HG03565 (cell line): ENCODE measurements at regions not wholly inside any gene's neighbourhood (a gene's known extent, or its start where the extent isn't known, plus 50 kb on each side); places are given as distances from the start of the nearest gene placed in this dataset.

Experiments
- ATAC-seq: cut with Tn5 transposase; IDR thresholded peaks from one replicate; pipeline ENCODE4 v1.9.1; 2021; ENCODE audit warnings: mild to moderate bottlenecking, moderate library complexity; ENCODE audit not compliant: unreplicated experiment

DNA sequence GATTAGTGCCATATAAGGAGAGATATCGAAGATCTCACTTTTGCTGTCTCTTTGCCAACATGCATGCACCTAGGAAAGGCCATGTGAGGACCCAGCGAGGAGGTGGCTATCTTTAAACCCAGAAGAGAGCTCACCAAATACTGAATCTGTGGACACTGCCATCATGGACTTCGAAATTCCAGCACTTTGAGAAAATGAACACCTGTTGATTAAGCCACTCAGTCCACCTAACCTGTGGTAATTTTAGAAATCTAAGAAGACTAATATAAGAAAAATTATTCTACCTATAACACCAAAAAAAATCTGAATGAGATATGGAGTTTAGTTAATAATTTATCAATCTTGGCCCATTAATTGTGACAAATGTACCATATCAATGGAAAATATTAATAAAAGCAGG lies 193.6 kb upstream of the CARD18 start:
- no peak for ATAC-seq

DNA sequence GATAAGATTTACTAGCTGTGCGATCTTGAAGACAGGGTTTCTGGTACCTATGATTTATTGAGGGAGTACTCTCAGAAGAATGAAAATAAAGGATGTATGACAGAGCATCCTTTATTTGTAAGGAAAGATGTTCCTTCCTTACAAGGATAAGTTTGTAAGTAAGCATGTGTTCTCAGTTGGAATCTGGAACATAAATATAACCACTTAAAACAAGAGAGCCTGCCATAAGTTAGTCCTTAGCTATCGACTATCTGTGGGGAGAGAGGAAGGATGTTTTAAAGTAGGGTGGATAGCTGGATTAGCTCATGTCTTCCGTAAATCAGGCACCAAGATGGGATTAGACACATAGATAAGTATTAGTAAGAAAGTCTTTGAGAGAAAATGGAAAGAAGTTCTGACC lies 192.6 kb upstream of the CARD18 start:
- ATAC-seq, result no peak

DNA sequence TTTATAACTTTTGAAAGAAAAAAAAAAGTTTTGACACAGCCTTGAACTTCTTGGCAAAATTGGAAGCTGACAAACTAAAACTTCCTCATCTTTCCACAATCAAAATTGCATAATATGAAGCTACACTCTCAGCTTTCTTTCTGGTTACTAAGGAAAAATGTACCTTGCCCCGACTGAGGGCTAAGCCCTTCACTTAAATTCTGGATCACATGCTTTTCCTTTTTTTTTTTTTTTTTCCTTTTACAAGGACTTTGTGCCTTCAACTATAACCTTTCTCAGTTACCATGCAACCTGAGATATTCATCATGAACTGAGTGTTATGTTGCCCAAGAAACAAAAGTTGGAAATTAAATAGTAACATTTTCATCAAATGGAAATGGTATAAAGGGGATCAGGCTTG lies 188.5 kb upstream of the CARD18 start:
- ATAC-seq, result no peak

DNA sequence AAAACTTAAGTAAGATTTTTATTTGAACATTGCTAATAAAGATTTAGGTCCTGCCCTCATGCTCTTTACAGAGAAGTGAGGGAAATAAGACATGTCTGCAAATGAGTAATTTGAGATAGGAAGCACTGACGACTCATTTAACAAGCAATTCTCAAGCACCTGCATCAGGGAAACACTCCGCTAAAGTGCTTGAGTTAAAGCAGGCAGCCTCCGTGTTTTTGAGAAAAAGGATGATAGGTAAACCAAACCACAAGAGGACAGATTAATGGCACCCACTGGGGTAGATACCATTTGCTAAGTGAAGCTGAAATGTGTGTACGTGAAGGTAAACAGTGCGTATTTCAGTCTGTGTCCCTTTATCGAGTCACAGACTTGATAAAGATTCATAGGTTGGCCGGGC lies 184.6 kb upstream of the CARD18 start:
- ATAC-seq, result no peak

DNA sequence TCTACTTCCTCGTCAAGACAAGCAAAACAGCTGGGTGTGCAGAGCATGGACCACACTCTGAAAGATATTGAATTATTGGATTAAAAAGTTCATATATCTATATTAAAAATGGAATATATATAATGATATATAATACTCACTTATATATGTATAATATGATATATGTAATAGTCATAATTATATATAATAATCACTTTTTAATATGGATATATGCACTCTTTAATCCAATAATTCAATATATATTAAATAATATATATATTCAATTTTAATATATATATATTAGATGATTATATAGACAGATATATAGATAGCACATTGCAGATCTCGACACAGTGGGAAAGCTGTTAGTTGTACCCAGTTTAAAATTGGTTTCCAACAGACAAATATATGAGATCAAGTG lies 182.1 kb upstream of the CARD18 start:
- no peak for ATAC-seq

DNA sequence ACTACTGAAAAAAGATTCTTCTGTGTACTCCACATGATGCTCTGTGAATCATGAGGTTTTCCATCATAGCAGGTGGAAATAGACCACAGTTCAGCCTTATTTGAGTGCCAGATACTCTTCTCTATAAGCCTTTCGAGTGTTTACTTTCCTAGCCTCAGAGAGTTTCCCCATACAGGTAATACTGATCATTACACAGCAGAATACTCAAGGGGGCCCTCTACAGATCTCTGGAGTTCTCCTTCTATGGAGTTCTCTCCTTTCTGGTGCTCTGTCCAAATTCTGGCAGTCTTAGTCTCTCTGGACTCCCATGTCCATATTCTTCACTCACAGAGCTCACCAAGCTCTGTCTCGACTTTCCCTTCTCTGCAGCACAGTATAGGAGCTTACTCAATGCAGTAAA lies 175.7 kb upstream of the CARD18 start:
- ATAC-seq, result no peak

DNA sequence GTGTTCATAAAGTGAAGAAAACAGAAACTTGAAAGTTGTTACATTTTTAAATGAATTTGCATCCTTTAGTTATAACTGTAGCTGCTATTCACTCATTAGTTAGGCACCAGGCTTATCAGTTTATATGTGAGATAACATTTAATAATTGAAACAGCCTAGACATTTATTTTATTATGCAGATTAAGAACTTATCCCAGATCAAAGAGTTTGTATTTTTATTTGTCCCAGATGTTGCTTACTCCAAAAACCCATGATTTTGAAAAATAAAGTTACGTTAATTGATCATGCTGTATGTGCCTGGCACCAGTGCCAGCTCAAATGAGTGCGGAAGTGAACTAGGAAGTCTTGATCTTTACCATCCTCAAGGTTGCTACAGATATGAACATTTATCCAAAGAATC lies 172.7 kb upstream of the CARD18 start:
- ATAC-seq, result no peak

DNA sequence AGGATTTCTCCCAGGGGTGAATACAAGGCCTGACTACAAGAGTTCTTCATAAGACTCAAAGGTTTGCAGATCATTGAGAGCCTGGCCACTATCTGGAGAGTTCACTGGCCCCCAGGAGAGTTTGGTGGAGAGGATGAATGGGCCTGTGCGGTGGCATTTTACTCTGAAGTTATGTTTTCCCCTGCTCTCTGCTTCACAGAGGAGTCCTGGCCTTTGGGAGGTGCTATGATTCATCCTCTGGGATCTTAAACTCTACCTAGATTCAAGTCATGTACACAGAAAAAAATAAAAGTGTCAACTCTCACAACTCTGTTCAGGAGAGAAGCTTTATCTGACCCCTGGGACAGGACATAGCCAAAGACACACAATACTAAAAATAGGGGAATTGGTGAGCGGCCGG lies 159.1 kb upstream of the CARD18 start:
- no peak for ATAC-seq

DNA sequence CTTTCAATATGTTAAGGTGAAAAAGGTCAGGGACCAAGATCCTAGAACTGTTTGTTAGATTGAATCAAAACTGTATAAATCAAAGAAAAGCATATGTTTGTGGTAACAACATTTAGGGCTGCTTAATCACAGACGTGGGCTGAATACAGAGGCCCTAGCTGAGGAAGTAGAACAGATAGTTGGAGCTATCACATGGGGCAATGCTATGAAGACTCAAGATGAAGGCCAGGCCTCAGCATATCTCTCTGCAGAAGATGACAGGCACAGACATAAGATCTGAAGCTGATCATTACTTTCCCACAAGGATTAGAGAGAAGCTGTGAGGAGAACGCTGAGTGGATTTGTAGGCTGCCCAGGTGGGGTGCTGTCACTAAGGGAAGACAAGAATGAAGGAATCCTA lies 158.6 kb upstream of the CARD18 start:
- no peak for ATAC-seq

DNA sequence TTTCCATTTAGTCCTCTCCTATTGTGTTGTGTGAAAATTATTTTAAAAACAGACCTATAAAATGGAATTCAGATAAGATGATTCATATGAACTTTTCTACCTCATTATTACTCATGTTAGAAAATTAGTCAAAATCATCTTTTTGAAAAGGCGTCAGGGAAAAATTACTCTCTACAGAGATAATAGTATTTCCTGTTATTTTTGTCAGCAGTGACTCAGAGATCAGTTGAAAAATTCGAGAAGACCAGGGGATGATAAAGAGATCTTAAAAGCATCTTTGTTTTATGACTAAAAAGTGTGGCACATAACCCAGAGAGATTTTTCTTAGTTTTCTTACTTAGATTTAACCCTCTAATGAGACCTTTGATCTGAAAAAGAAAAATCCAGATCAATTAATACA lies 157.9 kb upstream of the CARD18 start:
- no peak for ATAC-seq

DNA sequence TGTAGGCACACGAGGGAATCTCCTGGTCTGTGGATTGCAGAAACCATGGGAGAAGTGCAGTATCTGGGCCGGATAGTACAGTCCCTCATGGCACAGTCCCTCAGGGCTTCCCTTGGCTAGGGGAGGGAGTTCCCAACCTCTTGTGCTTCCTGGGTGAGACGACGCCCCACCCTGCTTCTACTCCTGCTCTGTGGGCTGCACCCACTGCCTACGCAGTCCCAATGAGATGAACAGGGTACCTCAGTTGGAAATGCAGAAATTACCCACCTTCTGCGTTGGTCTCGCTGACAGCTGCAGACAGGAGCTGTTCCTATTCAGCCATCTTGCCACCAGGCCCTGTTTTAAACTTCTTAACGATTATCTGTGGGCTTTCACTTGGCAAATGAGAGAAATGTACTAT lies 157.2 kb upstream of the CARD18 start:
- no peak for ATAC-seq

DNA sequence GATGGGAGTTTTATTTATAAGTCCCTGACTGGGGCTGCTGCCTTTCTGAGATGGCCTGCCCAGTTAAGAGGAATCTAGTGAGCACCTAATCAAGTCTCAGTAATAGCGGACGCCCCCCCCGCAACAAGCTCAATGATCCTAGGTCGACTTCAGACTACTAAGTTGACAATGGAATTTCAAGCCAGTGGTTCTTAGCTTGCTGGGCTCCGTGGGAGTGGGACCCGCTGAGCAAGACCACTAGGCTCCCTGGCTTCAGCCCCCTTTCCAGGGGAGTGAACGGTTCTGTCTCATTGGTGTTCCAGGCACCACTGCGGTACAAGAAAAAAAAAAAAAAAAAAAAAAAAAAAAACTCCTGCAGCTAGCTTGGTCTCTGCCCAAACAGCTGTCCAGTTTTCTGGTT lies 156.8 kb upstream of the CARD18 start:
- ATAC-seq, result no peak

DNA sequence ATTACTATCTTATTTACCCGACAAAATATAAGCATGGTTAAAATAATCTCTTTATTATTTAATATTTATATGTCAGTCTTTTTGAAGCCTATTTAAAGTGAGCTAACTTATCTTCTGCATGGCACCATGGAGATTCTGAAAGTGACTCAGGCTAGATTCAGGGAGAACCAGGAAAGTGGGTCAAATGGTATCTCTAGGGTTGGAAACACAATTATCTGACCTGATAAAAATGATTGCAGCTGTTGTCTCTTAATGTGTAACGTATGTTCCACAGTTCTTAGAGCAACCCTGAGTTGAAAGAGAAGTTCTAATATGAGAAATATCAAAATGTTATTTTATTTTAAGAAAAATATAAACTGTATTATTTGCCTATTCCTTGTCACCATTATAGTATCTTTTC lies 143.1 kb upstream of the CARD18 start:
- no peak for ATAC-seq

DNA sequence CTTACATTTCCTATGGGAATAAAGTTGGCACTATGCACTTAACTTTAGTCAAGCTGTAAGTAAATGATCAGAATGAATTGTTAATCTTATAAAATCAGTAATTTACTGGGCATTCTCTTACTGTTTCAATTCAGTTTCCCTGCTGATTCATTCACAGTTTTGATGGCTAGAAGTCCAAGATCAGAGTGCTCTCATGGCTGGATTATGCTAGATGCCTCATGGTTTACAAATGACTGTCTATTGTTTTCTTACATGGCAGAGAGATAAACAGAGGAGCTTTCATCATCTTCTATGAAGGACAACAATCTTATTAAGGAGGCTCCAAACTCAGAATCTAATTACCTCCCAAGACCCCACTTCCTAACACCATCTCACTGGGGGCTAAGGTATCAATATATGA lies 135.1 kb upstream of the CARD18 start:
- no peak for ATAC-seq

DNA sequence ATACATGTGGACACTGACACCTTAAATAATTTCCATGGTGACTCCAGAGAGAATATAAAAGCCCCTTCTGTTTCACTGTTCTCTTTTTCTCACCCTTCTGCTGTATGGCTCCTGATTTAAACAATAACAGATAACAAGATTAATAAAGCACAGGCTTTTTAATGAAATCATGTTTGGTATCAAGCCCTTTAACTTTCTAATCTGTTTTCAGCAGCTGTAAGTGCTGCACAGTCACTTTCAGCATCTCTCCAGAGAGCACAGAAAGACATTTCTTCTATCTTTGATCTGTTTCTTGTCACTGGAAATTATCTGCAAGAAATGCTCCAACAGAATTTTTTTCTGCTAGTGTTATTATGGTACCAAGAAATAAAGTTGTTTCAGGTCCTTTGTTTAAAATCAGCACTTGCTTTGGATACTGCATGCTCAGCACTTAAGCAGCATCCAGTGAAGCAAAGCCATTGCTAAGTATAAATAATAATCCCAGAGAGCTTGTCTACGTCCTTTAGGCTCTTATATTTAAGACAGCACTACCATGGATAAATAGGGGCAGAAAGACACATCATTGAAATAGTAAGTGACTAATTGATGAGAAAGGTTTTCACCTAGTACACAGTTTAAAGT lies 134.2 kb upstream of the CARD18 start:
- ATAC-seq, result no peak

DNA sequence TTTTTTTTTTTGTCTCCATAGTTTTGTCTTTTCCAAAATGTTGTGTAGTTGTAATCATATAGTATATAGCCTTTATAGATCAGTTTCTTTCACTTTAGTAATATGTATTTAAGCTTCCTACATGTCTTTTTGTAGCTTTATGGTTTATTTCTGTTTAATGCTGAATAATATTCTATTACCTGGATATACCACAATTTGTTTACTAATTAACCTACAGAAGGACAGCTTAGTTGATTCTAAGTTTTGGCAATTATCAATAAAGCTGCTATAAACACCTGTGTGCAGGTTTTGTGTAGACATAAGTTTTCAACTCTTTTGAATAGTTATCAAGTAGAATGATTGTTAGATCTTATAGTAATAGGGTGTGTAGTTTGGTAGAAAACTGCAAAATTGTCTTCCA lies 130.3 kb upstream of the CARD18 start:
- no peak for ATAC-seq

DNA sequence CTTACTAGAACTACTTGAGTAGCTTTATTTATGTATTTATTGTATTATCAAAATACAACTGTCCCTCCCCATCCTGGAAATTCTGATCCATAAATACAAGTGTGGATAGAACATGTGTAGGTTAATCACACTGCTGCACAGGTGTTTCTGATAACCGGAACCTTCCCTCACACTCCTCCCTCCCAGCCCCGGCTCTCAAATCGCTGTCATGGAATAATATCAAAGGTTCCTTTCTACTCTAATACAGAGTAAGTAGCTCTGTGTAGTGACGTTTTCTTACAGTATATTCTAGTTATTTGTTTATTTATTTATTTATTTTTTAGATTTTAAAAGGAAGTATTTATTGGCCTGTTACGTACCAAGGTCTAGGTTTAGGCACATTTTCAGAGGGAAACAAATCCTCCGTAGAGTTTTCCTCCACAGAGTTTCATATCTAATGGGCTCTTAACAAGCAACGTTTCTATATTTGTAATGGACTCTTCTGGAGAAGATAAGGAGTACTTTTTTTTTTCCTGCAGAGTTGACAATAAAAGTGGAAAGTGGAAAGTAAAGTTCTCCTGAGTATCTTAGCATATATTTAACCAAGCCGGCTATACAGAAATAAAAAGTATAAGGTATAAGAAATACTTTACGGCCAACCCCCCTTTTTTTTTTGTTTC lies 129.0 kb upstream of the CARD18 start:
- no peak for ATAC-seq

DNA sequence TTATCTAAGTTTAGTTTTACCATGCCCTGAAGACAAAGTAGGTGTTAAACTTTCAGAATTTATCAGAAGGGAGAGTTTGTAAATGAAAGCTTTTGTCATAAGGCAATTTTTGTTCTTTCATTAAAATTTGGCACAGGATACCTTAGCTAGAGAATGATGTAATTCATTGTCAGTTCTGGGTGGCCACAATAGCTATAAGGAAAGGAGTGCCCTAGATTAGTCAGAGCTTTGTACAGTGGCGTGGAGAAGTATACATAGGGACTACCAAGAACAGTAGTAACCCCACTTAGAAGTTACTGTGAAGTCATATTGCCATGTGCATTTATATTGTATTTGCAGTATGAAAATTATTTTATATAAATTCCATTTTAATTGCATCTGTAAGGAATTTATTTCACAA lies 126.3 kb upstream of the CARD18 start:
- ATAC-seq, result no peak

DNA sequence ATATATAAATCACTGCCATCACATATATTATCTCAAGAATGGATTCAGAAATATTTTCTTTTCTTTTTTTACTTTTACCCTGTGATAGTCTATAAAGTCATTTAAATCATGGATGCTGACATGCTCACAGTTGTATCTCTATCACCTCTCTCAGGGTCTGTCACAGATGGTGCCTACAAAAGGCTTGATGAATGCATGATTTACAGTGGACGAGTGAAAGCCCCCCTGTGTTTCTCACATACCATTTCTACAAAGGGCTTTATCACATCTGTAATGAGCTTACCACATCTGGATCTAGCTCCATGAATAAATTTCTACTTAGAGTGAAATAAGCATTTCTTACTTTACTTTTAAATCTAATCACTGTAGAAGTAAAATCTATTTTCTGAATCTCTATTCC lies 121.4 kb upstream of the CARD18 start:
- no peak for ATAC-seq

DNA sequence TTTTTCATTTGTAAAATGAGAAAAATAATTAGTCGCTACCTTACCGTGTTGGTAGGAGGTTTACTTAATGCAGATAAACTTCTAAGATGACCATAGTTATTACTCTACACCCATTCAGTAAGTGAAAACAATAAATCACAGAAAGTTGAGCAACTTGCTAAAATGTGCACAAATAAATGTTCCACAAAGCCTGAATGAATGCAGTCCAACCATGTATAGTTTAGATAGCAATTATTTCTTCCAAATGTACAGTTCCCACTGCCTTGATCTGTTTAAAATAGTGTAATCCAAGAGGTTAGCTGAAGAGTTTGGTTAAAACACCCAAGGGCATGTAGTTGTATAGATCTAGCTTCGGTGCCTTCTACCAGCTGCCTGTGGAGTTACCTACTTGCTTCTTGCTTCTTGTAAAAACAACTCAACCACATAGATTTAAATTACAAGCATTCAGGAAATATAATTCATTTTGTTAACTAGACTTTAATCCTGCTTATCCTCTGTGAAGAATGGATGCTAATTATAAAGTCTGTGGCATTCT lies 106.3 kb upstream of the CARD18 start:
- ATAC-seq, result no peak

DNA sequence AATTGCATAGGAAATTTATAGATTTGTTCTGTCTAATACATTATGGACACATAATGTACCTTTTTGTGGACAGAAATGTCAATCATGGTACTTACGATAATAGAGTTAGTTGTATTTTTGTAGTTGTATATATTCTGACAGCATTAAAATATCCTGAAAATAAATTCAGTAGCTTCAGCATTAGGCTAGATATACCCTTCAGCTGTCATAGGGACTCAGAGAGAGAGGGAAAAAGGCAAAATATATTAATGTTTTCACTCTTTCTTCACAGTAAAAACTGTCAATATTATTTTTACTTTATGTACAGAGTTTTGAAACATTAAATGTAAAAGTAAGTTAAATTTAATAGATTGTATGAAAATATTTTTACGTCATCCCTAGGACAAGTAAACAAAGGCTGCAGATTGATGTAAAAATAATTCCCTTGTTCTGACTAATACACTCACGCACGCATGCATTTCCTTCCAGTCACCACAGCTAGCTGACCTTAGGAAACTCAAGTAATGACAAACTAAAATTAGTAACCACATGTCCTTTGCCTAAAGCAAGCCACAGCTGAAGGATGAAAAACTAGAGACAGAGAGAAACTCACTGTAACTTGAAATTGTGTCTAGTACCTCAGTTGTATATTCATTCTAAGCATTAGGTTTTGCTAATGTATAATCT lies 104.7 kb upstream of the CARD18 start:
- peak; percentile 51 for ATAC-seq

DNA sequence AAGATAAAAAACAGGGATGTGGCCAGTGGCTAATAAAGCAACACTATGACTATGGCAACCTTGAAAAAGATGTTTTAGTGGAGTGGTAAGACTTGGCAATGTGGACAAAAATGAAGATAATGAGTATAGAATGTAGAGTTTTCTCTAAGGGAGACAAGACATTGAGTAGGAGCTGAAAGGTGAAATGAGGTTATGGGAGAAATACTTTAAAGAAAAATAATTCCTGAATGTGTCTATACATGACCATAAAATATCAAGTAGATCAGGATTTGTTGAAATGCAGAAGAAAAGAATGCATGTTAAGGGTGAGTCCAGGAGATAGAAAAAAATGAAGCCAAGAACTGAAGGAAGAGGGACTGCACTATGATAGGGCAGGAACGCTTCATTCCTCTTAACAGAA lies 101.6 kb upstream of the CARD18 start:
- ATAC-seq, result no peak
